Stimulated activated CD4-positive, alpha-beta T cell treated with anti-CD3 and anti-CD28 coated beads, Interleukin-4, amount 100 ng/mL, for 48 hours (primary cell): ENCODE measurements at regions not wholly inside any gene's neighbourhood (a gene's known extent, or its start where the extent isn't known, plus 50 kb on each side); places are given as distances from the start of the nearest gene placed in this dataset.

ENCODE experiments used
- DNase-seq, 2 donors: peaks; one replicate each; pipeline ENCODE4 v3.0.0-alpha.2; 2020; ENCODE audit warnings: low read depth in 2 of 2

DNA sequence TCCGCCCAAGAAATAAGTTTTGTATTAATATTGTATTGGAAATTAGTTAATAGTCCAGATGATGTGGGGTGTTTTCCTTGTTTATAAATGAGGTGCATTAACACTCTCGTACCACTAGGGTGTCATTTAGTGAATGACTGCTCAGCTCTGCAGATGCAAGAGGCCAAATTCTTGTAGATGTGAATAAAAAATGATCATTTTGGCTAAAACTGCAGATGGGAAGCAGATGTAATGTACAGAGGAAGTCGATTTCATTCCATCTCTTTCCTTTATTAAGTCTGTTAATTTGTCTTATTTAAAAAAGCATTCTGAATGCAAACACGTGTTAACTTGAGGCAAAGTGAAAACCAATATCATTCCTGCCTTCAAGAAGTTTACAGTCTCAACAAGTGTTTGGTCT is 108.1 kb downstream of the DHX15 start:
- DNase-seq = no peak

DNA sequence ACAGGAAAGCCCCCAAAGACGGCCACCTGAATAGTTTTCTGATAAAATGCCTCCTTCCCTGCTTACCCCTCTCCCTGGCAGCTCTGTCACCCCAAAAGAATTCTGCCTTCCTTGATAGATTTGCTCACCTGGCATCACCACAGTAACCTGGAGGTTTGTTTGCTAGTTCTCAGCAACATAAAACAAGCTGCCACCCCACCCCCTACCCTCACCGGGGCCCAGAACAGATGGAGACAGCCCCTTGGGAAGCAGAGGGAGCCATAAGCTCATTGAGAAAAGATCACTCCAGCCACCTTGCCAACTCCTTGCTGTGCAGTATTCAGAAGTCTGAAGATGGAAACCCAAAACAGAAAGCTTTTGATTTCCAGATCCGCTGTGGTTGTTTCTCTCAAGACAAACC is 108.6 kb downstream of the DHX15 start:
- DNase-seq = no peak

DNA sequence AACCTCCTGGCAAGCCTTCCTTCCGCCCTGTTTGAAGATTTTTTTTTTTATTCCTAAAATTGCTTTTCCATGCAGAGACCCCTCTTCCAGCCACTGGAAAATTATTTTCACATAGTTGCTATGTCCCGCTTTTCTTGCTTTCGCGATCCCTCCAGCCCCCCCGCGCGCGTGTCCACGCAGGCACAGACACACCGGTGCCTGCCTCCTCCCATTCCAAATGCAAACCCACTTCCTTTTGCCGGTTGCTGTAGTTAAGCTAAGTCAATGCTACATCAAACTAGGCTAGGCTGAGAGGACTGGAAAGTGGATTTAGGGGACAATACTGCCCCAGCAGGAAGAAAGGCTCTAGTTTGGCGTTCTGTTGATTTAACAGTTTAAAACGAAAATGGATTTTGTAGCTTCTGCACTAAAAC is 111.0 kb downstream of the DHX15 start:
- no peak for DNase-seq

DNA sequence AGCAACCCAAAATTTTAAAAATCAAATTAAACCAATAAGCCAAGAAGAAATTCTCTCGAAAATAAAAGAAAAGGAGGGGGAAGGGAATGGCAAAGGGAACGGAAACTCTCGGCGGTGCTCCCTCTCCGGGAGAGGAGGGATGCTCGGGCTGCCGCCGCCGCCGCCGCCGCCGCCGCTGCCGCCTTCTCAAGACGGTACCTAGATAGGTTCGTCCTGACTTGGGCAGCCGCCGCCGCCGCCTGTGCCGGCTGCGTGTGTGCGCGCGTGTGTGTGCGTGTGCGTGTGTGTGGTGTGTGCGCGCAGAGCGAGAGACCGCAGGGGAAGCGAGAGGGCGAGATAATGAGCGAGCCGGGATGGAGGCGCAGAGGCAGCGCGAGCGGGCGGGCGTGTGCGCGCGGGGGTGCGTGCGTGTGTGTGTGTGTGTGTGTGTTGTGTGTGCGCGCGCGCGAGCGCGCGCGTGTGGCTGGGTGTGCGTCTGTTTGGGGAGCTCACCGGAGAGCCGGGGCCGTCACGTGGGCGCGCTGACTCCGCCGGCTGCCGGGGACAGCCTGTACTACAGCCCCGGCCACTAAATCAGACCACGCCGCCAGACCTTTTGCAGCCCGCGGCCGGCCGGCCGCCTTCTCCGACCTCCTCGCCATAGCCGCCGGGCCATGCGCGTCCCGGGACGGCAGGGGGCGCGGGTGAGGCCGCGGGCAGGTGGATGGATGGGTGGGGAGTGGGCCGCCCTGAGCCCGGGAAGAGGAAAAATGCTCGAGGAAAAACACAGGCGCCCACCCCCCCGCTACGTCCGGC is 111.6 kb downstream of the DHX15 start:
- no peak for DNase-seq

DNA sequence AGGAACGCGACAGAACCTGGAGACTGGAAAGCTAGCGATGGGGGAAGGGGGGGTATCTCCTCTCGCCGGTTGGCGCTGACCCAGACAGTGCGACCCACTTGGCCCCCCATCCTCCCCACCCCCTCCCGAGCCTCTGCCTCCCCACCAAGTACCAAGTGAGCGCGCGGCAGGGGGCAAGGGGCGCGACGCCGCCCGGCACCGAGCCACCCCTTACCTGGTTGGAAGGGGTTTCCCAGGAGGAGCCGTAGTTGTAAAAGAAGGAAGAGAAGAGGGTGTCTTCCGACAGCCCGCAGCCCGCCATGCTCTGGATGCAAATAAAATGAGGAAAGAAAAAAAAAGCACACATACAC is 112.2 kb downstream of the DHX15 start:
- DNase-seq = no peak

DNA sequence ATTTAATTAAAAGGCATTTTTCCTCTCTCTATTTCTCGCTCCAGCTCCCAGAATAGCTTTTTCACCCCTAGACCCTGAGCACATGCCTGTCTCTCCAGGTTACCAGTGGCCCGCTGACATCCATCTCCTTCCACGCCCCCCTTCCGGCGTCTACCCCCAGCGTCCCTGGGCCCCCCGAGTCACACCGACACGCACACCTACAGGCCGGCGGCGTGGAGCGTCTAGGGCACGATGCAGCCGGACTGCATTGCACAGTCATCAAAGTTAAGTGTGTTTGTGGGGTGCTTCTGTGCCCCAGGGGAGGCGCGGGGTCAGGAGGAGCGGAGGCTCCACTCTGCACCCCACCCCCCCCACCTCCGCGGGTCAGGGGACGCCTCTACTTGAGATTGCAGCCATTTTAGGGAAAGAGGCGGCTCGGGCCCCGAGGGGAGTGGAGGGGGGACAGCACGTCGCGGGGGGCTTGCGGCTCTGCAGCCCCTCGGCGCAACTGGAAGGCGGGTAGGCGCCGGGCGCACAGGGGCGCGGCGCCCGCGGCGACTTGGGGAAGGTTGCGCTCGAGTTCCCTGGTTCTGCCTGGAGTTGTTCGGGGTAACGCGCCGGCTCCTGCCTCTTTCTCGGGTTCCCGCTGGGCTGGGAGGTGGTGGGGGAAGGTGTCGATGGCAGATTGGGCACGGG is 112.7 kb downstream of the DHX15 start:
- DNase-seq = no peak

DNA sequence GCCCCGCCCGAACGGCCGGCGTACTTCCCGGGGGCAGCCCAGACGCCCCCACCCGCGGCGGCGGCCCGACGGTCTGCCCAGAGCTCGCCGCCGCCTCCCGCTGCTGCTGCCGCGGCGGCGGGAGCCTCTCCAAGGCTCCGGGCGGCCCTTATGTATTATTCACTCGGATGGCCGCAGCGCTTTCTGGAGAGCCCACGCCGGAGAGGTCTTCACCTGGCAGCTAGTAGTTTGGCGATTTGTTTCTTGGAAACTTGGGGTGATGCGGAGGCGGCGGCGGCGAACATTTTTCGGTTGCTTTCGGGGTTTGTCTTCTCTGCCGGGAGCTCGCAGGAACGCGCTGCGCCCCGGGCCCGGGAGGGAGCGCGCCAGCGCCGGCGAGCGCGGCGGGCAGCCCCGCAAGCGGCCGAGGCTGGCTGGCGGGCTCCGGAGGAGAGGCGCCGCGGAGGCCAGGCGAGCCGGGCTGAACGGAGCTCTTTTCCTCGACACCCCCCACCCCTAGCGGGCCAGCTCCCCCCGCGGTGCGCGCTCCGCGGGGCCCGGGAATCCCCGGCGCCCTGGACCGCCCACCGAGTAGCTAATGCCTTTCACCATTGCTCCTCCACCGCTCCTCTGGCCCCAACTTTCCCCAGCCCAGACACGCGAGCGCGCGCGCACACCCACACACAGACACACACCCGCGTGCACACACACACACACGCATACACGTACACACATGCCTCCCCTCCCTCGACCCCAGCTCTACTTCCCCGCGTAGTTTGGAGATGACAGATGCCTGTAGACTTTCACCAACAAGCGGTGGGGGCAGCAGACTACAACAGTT is 113.5 kb downstream of the DHX15 start:
- DNase-seq = no peak

DNA sequence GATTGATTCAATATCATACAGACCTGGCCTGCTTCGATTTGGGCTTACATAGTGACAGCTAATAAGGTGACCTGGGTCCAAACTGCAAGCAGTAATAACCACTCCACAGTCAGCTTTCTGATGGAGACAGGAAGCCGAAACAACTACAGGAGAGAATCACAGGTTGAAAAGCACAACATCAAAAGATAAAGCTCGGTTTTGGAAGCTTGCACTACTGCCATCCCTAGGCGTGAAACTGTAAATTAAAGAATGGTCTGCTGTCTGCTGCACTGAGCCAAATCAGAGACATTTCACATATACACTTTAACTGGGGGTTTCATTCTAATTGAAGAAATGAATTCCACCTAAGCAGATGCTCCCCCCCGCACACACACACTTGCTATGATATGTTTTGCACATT is 116.3 kb downstream of the DHX15 start:
- DNase-seq = no peak

DNA sequence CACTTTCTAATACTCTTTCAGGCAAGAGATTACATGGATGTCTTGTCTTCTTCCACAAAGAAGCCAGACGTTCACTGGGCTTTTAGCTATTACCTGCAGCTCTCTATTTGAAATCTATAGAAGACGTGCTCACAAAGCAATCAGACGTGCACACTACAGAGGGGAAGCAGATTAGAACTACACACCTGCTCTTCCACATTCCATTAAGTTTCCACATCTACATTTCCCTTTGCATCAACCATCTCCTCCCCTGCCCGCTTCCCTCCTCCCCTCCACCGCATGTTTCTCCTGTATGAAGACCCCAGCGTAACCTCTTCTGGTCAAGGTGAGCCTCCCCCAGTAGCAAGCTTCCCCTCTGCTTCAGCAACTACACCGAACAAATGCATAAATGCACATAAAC is 119.8 kb downstream of the DHX15 start:
- no peak for DNase-seq

DNA sequence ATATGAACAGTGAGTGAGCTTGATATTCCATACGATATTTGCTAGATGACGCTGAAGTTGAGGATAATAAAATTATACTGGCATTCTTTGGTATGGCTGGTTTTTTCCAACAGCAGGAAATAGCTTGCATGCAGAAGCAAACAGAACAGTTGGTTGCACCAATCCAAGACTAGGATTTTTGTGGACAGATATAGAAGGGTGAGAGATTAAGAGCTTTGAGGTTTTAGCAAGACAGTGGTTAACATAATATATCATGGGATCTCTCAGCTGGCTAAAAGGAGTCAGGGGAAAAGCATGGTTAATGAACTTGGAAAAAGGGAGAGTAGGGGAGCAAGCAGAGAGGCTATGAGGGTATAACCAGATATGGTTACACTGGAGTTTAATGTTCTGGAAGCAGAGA is 127.9 kb downstream of the DHX15 start:
- no peak for DNase-seq

DNA sequence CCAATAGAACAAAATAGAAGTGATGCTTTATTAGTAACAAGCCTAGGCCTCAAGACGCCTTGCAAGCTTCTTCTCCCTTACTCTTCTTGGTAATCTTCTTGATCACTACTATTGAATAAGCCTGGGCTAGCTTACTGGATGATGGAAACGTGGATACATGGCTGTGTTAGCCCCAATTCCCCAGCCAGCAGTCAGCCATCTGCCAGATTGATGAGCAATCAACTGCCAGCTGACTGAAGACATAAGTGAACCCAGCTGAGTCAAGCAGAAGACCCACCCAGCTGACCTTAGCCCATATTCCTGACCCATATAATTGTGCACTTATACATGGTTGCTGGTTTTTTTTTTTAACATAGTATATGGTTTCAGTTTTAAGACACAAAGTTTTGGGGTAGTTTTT is 130.4 kb downstream of the DHX15 start:
- DNase-seq = no peak

DNA sequence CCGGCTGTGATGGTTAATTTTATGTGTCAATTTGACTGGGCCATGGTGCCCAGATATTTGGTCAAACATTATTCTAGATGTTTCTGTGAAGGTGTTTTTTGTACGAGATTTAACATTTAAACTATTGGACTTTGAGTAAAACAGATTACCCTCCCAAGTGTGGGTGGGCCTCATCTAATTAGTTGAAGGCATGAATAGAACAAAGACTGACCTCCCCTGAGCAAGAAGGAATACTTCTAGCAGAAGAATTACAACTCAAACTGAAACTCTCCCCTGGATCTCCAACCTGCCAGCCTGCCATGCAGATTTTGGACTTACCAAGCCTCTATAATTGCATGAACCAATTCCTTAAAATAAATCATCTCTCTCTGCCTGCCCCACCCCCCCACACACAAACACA is 132.5 kb downstream of the DHX15 start:
- no peak for DNase-seq

DNA sequence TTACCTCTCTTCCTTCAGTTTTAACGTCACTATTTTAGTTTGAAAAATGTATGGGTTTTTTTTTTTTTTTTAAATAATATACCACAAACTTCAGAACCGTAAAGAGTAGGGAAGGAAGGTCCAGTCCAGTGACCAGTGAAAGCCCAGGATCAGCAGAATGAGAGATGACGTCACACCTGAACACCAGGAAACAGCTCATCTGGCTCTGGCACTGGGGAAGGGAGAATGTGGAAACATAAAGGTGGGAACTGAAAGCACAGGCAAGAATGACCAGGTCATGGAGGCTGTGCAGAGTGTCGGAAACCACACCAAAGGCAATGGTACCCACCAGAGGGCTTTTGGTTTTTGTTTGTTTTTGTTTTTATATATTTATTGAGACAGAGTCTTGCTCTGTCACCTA is 141.2 kb downstream of the DHX15 start:
- DNase-seq = no peak

DNA sequence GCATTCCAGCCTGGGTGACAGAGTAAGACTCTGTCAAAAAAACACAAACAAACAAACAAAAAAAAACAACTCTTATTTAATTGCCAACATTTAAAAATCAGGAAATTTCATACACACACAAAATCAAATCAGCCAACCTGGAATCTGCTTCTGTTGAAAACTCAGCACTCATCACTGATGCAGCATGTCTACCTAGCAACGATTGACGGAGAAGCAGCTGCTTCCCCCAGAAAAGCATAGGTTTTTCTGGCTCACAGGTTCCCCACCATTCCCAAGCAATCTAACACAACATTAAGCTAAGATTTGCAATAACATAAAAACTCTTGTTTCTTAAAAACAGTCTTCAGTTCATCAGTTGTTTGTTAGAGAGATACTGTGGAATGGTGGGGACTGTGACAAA is 143.6 kb downstream of the DHX15 start:
- no peak for DNase-seq

DNA sequence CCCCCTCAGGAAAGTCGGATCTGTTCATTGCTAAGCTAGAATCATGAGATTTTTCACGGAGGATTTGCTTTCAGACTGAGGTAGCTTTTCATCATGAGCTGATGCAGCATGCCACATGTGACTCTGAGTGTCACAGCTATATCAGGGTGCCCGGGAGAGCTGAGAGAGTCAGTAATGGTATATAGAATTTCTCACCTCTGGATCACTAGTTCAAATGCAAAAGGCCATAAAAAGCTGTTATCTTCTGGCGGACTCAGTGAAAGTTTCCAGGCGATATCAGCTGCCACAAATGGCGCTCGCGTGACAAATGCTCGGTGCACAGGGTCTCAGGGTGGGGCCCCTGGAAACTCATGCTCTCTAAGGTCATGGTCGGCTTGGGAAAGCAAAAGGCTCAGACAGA is 150.1 kb downstream of the DHX15 start:
- DNase-seq = no peak

DNA sequence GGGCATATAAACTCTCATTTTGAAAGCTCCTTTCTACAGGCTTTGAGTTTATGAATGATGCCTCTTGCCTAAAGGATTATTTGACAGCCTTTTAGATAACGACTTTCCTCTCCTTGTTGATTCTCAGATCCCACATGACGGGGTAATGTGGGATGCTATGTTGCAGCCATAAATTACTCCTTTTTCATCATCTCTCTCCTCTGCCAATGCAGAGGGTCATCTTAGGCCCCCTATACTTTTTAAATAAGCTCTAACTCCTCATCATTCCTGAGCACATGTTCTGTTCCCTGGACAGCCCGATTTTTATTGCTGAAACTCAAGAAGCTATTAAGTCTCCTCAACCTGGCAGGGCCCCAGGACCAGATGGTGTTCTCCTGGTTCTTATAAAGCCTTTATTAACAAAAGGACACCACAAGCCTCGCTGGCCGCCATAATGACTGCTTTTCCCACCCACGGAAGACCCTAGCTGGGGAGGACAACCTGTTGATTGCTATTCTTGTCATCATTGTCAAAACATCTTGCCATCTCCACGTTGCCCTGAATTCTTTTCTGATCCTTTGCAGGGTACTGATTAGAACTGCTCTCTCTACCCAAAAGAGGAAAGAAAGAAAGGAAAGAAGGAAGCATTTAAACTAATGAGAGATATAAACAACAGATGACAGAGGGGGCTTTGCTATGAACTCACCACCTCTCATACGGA is 150.7 kb downstream of the DHX15 start:
- no peak for DNase-seq

DNA sequence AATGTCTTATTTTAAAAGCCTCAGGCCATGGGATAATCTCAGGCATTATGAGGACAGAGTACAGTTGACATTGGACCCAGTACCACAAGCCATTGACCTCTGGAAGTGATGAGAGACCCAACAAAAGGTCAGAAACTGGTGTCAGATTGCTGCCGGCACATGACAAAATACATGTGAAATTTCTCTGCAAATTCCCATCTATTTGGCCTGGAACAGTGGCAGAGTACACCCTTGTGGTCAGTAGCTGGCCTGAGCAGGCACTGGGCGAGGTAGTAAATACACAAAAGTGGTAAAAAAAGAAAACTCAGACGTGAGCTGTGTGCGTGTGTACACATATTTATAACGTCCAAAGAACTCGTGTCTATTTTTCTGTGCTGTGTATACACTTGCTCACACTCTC is 155.5 kb downstream of the DHX15 start:
- DNase-seq = no peak

DNA sequence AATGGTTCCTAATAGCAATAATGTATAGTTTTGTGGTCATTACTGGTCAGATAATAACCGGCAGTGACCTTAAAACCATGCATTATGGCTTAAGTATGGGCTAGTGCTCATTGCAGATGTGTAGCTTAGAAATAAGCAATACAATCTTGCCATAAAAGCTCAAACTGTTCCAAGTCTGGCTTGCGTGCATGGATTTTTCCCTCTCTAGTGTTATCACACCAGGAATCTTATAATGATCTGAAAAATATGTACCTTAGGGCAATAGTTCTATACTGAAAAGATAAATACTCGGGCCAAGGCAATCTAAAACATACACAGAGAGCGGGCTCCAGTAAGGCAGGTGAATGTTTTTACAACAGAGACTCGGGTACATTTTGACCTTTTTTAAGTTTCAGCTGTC is 157.8 kb downstream of the DHX15 start:
- DNase-seq = no peak

DNA sequence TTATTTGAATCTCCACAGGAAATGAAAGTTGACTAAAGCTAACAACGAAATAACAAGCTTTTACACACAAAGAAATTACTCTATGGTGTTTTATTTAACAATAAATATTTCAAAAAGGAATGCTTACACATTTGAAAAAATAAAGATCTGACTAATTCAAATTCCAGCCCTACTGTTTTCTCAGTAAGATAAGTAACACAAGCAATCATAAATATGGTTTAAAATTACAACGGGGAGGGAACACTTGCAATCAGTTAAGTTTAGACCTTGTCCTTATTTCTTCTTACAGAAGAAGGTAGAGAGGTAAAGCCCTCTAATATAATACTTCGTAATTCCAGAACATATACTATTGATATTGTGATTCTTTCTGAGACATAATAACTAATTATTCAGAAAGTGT is 158.5 kb downstream of the DHX15 start:
- no peak for DNase-seq

DNA sequence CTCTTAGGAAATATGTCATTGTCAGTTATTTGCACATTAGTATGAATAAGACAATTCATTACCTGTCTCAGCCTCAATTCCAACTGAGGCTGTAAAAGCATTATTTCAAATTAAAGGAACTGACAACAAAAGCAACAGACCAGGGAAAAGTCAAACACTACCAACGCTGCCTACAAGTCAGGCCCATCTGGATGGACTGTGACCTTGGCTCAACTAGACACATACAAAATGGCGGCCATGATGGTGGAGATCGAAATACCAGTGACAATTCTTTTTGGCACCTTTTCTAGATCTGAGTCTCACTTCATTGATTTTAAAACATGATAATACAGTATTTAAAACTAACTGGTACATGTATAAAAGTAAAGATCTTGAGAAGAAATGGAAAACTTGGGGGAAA is 160.7 kb downstream of the DHX15 start:
- no peak for DNase-seq

DNA sequence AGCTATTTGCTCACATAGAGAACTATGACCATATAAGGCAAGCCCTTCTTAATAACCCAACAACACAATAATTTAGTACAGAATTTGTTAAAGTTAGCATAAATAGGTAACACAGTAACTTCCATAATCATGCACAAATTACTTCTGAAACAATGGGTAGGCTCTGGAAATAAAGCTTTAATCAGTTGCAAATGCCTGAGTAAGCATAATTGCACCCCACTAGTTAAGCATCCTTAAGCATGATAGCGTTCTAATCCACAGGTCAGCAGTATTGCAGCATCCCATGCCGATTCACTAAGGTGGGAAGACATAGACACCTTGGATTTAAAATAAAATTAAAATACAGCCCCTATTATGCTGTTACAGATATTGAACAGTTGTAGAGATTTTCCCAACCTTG is 161.7 kb downstream of the DHX15 start:
- no peak for DNase-seq
